Suprapubic skin (tissue), 4 donors: ENCODE measurements at regions not wholly inside any gene's neighbourhood (a gene's known extent, or its start where the extent isn't known, plus 50 kb on each side); places are given as distances from the start of the nearest gene placed in this dataset.

Experiments used
- CTCF ChIP-seq, 2 donors: fragments of 200-600 bp in 1 of 2; fragments of 450-650 bp in 1 of 2; sonication (generic) in 1 of 2; IDR thresholded peaks; one replicate each; pipeline ENCODE4 v1.5.1; 2016 to 2019; ENCODE audit warnings: antibody characterized with exemption in 2 of 2, mild to moderate bottlenecking in 1 of 2, moderate library complexity in 1 of 2
- EP300 ChIP-seq: sonication (generic); formaldehyde crosslinking; IDR thresholded peaks from one replicate; pipeline ENCODE4 v1.6.1; 2017; ENCODE audit warnings: antibody characterized with exemption
- POLR2AphosphoS5 ChIP-seq, 3 donors: sonication (generic); formaldehyde crosslinking; IDR thresholded peaks; one replicate each; pipeline ENCODE4 v1.6.1; 2017; ENCODE audit warnings: antibody characterized with exemption in 3 of 3

- TF ChIP-seq CTCF (IDR thresholded peaks at IDR 0.05), result no peak
- no peak for TF ChIP-seq EP300
- no peak for TF ChIP-seq POLR2AphosphoS5 (IDR thresholded peaks at IDR 0.05)
Observed at GRCh38 chr11:130721736-130722135, 194.5 kb downstream of the SNX19 start.
